ENCODE measurements at regions not wholly inside any gene's neighbourhood (a gene's known extent, or its start where the extent isn't known, plus 50 kb on each side); places are given as distances from the start of the nearest gene placed in this dataset.

DNA sequence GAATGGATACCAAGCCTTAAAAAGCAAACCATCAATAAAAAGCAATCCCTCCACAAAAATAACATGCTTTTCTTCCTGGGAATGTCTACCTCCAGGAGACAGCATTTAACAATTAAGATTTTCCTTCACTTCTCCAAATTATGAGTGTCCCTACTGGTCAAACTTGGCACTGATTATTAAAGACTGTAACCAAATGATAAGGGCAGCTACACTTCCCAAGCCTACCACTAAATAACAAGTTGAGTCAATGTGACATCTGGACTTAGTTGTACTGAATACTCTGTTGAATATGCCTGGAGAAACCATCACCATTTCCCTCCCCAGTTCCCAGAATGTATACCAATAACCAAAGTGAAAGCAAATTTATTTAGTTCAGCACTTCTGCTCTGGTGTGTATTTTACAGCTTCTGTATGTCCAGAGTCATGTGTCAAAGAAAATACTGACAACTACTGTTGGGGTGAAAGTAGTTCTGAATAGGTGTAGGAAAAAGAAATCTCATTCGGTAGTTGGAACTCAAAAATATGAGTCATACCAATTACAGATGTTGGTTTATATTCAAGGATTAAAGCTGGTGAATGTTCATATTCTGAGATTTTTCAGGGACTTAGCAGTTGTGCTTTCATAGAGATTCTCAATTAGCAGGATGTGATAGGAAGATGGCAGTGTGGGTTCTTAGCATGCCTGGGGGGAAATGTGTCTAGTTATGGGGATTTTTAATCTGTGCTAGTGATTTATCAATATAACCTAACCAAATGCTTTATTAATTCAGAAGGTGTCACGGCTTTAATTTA is 1291.6 kb upstream of the GYPC start:
- H3K4me1 ChIP-seq = no peaks in the 10 kb centered on the region
- H3K36me3 ChIP-seq = no peaks in the 10 kb centered on the region
- TF ChIP-seq, protein P1, sequence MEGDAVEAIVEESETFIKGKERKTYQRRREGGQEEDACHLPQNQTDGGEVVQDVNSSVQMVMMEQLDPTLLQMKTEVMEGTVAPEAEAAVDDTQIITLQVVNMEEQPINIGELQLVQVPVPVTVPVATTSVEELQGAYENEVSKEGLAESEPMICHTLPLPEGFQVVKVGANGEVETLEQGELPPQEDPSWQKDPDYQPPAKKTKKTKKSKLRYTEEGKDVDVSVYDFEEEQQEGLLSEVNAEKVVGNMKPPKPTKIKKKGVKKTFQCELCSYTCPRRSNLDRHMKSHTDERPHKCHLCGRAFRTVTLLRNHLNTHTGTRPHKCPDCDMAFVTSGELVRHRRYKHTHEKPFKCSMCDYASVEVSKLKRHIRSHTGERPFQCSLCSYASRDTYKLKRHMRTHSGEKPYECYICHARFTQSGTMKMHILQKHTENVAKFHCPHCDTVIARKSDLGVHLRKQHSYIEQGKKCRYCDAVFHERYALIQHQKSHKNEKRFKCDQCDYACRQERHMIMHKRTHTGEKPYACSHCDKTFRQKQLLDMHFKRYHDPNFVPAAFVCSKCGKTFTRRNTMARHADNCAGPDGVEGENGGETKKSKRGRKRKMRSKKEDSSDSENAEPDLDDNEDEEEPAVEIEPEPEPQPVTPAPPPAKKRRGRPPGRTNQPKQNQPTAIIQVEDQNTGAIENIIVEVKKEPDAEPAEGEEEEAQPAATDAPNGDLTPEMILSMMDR (IDR thresholded peaks at IDR 0.05; ENCODE audit: borderline replicate concordance) = no peak
- peaks cover 16% of the 10 kb centered on the region for H3K9me3 ChIP-seq (replicated peaks)
- H3K4me3 ChIP-seq = no peak overlapping the region
- no peak for DNase-seq
- H3K27ac ChIP-seq (replicated peaks) = no peak overlapping the region
- intact Hi-C loops (cut with micrococcal nuclease) = loop anchor here (10.0 kb wide), 1 partner anchor 270 kb away; no protein-coding TSS in a partner anchor
- no peaks in the 10 kb centered on the region for H3K27me3 ChIP-seq (ENCODE audit: low read depth)

DNA sequence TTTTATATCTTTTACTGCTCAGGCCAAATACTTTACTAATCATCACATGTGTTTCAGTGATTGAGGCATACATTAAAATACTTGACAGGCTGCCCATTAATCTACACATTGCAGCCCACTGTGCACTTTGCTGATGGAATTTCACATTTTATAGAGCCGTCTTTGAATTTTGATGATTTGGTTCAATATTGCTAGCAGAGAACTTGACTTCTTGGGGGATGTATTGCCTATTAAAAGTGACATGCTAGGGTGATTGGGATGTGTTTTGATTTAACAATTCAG is 1291.0 kb upstream of the GYPC start:
- intact Hi-C loops (cut with micrococcal nuclease) = loop anchor here (10.0 kb wide), 1 partner anchor 270 kb away; no protein-coding TSS in a partner anchor

GRCh38 chr2:125371867-125372266 is 1284.1 kb upstream of the GYPC start:
- no peaks in the 10 kb centered on the region for H3K27me3 ChIP-seq (ENCODE audit: low read depth)
- TF ChIP-seq, protein P1 (IDR thresholded peaks at IDR 0.05; ENCODE audit: borderline replicate concordance) = no peak
- H3K36me3 ChIP-seq = no peaks in the 10 kb centered on the region
- H3K4me3 ChIP-seq = no peak overlapping the region
- DNase-seq = no peak
- no peak overlapping the region for H3K27ac ChIP-seq (replicated peaks)
- no peaks in the 10 kb centered on the region for H3K4me1 ChIP-seq
- H3K9me3 ChIP-seq (replicated peaks) = no peaks in the 10 kb centered on the region
- intact Hi-C loops (cut with micrococcal nuclease) = no loop called here

More for the DNA sequence above, 1291.0 kb upstream of the GYPC start:
- Histone ChIP-seq H3K36me3 (no peaks in the 10 kb centered on the region), H3K9me3 (replicated peaks) (peaks cover 16% of the 10 kb centered on the region), H3K27ac (replicated peaks) (no peak overlapping the region), H3K4me3 (no peak overlapping the region), H3K27me3 (ENCODE audit: low read depth) (no peaks in the 10 kb centered on the region), H3K4me1 (no peaks in the 10 kb centered on the region)
- TF ChIP-seq, protein P1 (IDR thresholded peaks at IDR 0.05; ENCODE audit: borderline replicate concordance) = no peak
- no peak for DNase-seq

GRCh38 chr2:125373293-125373692 is 1282.7 kb upstream of the GYPC start:
- no peak for DNase-seq
- Histone ChIP-seq H3K4me3 (no peak overlapping the region), H3K27ac (replicated peaks) (no peak overlapping the region), H3K27me3 (ENCODE audit: low read depth) (no peaks in the 10 kb centered on the region), H3K4me1 (no peaks in the 10 kb centered on the region), H3K36me3 (no peaks in the 10 kb centered on the region), H3K9me3 (replicated peaks) (no peaks in the 10 kb centered on the region)
- TF ChIP-seq, protein P1 (IDR thresholded peaks at IDR 0.05; ENCODE audit: borderline replicate concordance) = no peak
- intact Hi-C loops (cut with micrococcal nuclease) = no loop called here

DNA sequence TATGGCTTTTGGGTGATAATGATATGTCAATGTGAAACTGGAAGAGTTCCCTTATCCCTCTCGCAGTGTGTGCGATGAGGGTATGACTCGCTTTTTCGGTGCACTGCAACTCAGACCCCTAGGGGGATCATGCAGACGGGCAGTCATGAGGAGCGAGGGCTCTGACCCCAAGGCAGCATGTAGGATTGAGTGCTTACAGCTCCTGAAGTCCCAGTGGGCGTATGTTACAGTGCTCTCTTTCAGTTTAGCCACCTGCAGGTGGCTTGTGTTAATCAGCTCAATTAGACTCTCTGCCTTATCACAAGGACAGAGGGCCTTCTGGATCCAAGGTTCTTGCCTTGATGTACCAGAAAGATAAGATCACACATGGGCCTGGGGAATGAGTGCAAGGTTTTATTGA is 1269.9 kb upstream of the GYPC start:
- H3K9me3 ChIP-seq (replicated peaks) = peaks cover 29% of the 10 kb centered on the region
- H3K4me1 ChIP-seq = no peaks in the 10 kb centered on the region
- intact Hi-C loops (cut with micrococcal nuclease) = no loop called here
- H3K4me3 ChIP-seq = no peak overlapping the region
- H3K27me3 ChIP-seq (ENCODE audit: low read depth) = no peaks in the 10 kb centered on the region
- no peak overlapping the region for H3K27ac ChIP-seq (replicated peaks)
- no peak for DNase-seq
- no peaks in the 10 kb centered on the region for H3K36me3 ChIP-seq
- TF ChIP-seq, protein P1 (IDR thresholded peaks at IDR 0.05; ENCODE audit: borderline replicate concordance) = no peak

All from left ventricle myocardium inferior (tissue), 1 donor.